ENCODE measurements at regions not wholly inside any gene's neighbourhood (a gene's known extent, or its start where the extent isn't known, plus 50 kb on each side); places are given as distances from the start of the nearest gene placed in this dataset.

DNA sequence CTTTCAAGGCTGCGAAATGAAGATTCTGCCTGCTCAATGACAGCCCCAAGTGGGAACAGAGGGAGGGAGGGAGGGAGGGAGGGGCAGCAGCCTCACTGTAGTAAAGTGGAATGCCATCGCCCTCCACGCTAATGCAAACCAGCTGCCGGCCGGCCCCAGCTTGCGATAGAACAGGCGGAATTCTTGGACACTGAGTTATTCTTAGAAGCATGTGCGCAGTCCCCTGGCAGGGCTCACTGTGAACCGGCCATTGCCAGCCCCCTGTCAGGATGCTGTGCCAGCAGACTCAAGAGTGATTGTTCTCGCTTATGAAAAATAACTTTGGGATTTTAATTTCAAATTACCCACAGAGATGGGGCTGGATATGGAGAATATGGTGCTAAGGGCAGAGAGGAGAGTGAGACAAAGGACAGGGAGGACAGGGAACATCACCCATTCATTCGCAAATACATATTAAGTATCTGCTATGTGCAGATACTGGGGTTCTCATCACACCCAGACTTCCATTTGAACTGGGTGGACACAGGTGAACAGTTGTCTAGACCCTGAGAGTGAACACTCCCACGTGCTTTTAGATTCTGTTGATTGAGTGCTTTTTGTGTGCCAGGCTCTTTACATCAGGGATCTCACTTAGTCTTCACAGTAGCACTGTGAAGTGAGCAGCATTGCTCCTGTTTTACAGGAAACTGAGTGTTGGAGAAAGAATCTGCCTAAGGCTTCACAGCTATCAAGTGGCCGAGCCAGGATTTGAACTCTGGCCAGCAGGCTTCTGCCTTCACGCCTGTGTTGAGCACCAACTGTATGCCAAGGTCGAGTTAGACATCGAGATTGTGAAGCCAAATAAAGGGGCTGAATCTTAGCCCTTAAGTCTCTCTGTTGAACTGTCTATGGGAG lies 192.9 kb downstream of the C12orf75 start:
- ChIA-PET POLR2A (no interaction called here), CTCF (ENCODE audit: low intra/inter-chr PET ratio, low total read pairs) (no interaction called here)
- in situ Hi-C loops (cut with HindIII; ENCODE audit: extremely low pct_ligation_motif_present, low pct_unique_long_range_greater_than_20kb): no loop called here
- Histone ChIP-seq H2AFZ (ENCODE audit: low read length) (no peak overlapping the region), H3K27me3 (ENCODE audit: control insufficient read depth in 1 of 2, insufficient read depth in 2 of 2, low read length in 2 of 2) (no peaks in the 10 kb centered on the region), H4K20me1 (ENCODE audit: insufficient read depth, low read length) (no peaks in the 10 kb centered on the region), H3K4me3 (replicated peaks in 1 of 3; ENCODE audit: insufficient read depth in 1 of 3, low read depth in 2 of 3, low read length in 3 of 3) (no peak overlapping the region), H3K9ac (ENCODE audit: insufficient read depth, low read depth, low read length) (no peak overlapping the region), H3K36me3 (replicated peaks in 1 of 2; ENCODE audit: control insufficient read depth in 1 of 2, insufficient read depth in 2 of 2, low read length in 2 of 2) (no peaks in the 10 kb centered on the region), H3K27ac (ENCODE audit: extremely low read length, insufficient read depth, low read length) (no peak overlapping the region), H3K4me1 (ENCODE audit: insufficient read depth, low read length) (no peaks in the 10 kb centered on the region), H3K9me3 (ENCODE audit: low read length) (no peaks in the 10 kb centered on the region), H3K79me2 (ENCODE audit: insufficient read depth, low read length) (no peaks in the 10 kb centered on the region), H3K4me2 (ENCODE audit: low read depth, low read length) (no peak overlapping the region)
- intact Hi-C loops (cut with micrococcal nuclease; ENCODE audit: unreplicated experiment): no loop called here
- BruUV-seq (replicated peaks): no TSS peak
- ATAC-seq: no peak
- 22% methylated on average over 14 of the region's 16 CpGs for WGBS (ENCODE audit: low lambda C conversion rate)
- FAIRE-seq: no peak
- DNase-seq (ENCODE audit: low spot score): no peak
- TF ChIP-seq, protein P1, sequence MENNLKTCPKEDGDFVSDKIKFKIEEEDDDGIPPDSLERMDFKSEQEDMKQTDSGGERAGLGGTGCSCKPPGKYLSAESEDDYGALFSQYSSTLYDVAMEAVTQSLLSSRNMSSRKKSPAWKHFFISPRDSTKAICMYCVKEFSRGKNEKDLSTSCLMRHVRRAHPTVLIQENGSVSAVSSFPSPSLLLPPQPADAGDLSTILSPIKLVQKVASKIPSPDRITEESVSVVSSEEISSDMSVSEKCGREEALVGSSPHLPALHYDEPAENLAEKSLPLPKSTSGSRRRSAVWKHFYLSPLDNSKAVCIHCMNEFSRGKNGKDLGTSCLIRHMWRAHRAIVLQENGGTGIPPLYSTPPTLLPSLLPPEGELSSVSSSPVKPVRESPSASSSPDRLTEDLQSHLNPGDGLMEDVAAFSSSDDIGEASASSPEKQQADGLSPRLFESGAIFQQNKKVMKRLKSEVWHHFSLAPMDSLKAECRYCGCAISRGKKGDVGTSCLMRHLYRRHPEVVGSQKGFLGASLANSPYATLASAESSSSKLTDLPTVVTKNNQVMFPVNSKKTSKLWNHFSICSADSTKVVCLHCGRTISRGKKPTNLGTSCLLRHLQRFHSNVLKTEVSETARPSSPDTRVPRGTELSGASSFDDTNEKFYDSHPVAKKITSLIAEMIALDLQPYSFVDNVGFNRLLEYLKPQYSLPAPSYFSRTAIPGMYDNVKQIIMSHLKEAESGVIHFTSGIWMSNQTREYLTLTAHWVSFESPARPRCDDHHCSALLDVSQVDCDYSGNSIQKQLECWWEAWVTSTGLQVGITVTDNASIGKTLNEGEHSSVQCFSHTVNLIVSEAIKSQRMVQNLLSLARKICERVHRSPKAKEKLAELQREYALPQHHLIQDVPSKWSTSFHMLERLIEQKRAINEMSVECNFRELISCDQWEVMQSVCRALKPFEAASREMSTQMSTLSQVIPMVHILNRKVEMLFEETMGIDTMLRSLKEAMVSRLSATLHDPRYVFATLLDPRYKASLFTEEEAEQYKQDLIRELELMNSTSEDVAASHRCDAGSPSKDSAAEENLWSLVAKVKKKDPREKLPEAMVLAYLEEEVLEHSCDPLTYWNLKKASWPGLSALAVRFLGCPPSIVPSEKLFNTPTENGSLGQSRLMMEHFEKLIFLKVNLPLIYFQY (CRISPR knock-in tag; IDR thresholded peaks at IDR 0.05; ENCODE audit: borderline replicate concordance): no peak
- TF ChIP-seq POGZ (CRISPR knock-in tag; IDR thresholded peaks at IDR 0.05): no peak
- TF ChIP-seq, protein P2, sequence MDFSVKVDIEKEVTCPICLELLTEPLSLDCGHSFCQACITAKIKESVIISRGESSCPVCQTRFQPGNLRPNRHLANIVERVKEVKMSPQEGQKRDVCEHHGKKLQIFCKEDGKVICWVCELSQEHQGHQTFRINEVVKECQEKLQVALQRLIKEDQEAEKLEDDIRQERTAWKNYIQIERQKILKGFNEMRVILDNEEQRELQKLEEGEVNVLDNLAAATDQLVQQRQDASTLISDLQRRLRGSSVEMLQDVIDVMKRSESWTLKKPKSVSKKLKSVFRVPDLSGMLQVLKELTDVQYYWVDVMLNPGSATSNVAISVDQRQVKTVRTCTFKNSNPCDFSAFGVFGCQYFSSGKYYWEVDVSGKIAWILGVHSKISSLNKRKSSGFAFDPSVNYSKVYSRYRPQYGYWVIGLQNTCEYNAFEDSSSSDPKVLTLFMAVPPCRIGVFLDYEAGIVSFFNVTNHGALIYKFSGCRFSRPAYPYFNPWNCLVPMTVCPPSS (IDR thresholded peaks at IDR 0.05): no peak
- no peak for TF ChIP-seq SOX5 (CRISPR knock-in tag; IDR thresholded peaks at IDR 0.05; ENCODE audit: borderline replicate concordance)
- TF ChIP-seq ZMYM4 (CRISPR knock-in tag; IDR thresholded peaks at IDR 0.05): no peak
- TF ChIP-seq, protein P3, sequence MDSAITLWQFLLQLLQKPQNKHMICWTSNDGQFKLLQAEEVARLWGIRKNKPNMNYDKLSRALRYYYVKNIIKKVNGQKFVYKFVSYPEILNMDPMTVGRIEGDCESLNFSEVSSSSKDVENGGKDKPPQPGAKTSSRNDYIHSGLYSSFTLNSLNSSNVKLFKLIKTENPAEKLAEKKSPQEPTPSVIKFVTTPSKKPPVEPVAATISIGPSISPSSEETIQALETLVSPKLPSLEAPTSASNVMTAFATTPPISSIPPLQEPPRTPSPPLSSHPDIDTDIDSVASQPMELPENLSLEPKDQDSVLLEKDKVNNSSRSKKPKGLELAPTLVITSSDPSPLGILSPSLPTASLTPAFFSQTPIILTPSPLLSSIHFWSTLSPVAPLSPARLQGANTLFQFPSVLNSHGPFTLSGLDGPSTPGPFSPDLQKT (CRISPR knock-in tag; IDR thresholded peaks at IDR 0.05; ENCODE audit: borderline replicate concordance): no peak
